ENCODE measurements at regions not wholly inside any gene's neighbourhood (a gene's known extent, or its start where the extent isn't known, plus 50 kb on each side); places are given as distances from the start of the nearest gene placed in this dataset.

DNA sequence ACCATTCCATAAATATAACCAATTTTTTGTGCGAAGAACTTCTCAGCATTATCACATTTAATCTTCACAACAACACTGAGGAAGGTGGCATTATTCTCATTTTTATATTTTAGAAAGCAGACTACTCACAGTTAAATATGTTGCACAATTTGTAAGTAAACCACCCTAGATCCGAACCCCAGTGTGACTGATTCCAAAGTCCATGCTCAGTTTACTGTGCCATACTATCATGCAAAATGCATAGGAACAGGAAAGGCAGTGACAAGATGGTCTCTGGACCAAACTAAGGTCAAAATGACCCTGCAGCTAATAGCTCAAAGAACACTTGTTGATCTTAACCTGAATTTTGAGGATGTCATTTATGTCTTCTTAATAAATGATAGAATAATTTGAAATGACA lies 185.4 kb downstream of the GXYLT1 start:
- Mint-ChIP-seq H3K27ac (ENCODE audit: unreplicated experiment) (no peak overlapping the region), H3K36me3 (ENCODE audit: unreplicated experiment) (peaks cover under 1% of the 10 kb centered on the region), H3K9me3 (ENCODE audit: unreplicated experiment) (no peaks in the 10 kb centered on the region), H3K4me3 (ENCODE audit: unreplicated experiment) (no peak overlapping the region), H3K27me3 (ENCODE audit: unreplicated experiment) (no peaks in the 10 kb centered on the region), H3K4me1 (ENCODE audit: low read depth, unreplicated experiment) (no peaks in the 10 kb centered on the region)
- DNase-seq, result no peak
- TF ChIP-seq, protein P1, sequence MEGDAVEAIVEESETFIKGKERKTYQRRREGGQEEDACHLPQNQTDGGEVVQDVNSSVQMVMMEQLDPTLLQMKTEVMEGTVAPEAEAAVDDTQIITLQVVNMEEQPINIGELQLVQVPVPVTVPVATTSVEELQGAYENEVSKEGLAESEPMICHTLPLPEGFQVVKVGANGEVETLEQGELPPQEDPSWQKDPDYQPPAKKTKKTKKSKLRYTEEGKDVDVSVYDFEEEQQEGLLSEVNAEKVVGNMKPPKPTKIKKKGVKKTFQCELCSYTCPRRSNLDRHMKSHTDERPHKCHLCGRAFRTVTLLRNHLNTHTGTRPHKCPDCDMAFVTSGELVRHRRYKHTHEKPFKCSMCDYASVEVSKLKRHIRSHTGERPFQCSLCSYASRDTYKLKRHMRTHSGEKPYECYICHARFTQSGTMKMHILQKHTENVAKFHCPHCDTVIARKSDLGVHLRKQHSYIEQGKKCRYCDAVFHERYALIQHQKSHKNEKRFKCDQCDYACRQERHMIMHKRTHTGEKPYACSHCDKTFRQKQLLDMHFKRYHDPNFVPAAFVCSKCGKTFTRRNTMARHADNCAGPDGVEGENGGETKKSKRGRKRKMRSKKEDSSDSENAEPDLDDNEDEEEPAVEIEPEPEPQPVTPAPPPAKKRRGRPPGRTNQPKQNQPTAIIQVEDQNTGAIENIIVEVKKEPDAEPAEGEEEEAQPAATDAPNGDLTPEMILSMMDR (IDR thresholded peaks at IDR 0.05; ENCODE audit: partially characterized antibody, unreplicated experiment), result no peak

DNA sequence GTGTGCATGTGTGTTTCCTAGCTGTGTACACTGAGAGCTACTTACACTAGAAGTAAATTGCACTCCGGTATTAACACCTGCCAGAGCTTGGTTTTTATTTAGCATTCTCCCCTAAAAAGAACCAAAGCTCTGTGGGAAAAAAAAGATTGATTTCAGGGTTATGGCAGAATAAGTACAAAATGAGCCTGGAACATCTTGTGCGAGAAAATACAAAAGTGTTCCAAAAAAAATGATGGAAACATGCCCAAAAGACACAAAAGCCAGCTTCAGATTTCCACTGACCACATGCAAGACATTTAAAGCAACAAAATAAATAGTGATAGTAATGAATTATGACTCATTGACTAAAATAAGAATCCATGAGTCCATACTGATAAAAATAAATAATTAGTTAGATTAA lies 188.3 kb downstream of the GXYLT1 start:
- H3K9me3 Mint-ChIP-seq (ENCODE audit: unreplicated experiment), result no peaks in the 10 kb centered on the region
- no peaks in the 10 kb centered on the region for H3K4me1 Mint-ChIP-seq (ENCODE audit: low read depth, unreplicated experiment)
- no peak overlapping the region for H3K27ac Mint-ChIP-seq (ENCODE audit: unreplicated experiment)
- no peaks in the 10 kb centered on the region for H3K27me3 Mint-ChIP-seq (ENCODE audit: unreplicated experiment)
- TF ChIP-seq, protein P1 (IDR thresholded peaks at IDR 0.05; ENCODE audit: partially characterized antibody, unreplicated experiment), result no peak
- H3K4me3 Mint-ChIP-seq (ENCODE audit: unreplicated experiment), result no peak overlapping the region
- no peak for DNase-seq
- peaks cover 5% of the 10 kb centered on the region for H3K36me3 Mint-ChIP-seq (ENCODE audit: unreplicated experiment)

DNA sequence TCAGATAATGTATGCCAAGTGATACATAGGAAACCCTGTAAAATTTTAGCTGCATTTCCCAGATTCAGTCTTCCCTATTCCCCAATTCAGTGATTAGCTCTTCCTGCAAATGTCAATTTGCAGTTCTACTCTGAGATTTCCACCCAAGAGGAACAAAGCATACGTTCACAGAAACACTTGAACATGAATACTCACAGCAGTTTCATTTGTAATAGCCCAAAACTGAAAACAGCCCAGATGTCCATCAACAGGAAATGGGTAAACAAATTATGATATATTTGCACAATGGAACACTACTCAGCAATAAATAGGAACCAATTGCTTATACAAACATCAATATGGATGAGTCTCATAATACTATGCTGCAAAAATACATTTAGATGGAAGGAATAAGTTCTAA lies 194.2 kb downstream of the GXYLT1 start:
- TF ChIP-seq, protein P1 (IDR thresholded peaks at IDR 0.05; ENCODE audit: partially characterized antibody, unreplicated experiment), result no peak
- Mint-ChIP-seq H3K36me3 (ENCODE audit: unreplicated experiment) (peaks cover 19% of the 10 kb centered on the region), H3K27me3 (ENCODE audit: unreplicated experiment) (no peaks in the 10 kb centered on the region)

DNA sequence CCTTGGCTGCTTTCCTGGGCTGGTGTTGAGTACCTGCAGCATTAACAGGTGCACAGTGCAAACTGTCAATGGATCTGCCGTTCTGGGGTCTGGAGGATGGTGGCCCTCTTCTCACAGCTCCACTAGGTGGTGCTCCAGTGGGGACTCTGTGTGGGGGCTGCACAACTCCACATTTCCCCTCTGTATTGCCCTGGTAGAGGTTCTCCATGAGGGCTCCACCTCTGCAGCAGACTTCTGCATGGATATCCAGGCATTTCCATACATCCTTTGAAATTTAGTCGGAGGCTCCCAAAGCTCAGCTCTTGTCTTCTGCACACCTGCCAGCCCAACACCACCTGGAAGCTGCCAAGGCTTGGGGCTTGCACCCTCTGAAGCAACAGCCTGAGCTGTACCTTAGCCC lies 198.6 kb downstream of the GXYLT1 start:
- Mint-ChIP-seq H3K4me3 (ENCODE audit: unreplicated experiment) (no peak overlapping the region), H3K4me1 (ENCODE audit: low read depth, unreplicated experiment) (no peaks in the 10 kb centered on the region), H3K27me3 (ENCODE audit: unreplicated experiment) (no peaks in the 10 kb centered on the region), H3K9me3 (ENCODE audit: unreplicated experiment) (no peaks in the 10 kb centered on the region), H3K27ac (ENCODE audit: unreplicated experiment) (no peak overlapping the region), H3K36me3 (ENCODE audit: unreplicated experiment) (peaks cover 21% of the 10 kb centered on the region)
- DNase-seq, result no peak
- TF ChIP-seq, protein P1 (IDR thresholded peaks at IDR 0.05; ENCODE audit: partially characterized antibody, unreplicated experiment), result no peak

More for the DNA sequence above, 194.2 kb downstream of the GXYLT1 start:
- DNase-seq, result no peak
- Mint-ChIP-seq H3K9me3 (ENCODE audit: unreplicated experiment) (no peaks in the 10 kb centered on the region), H3K27ac (ENCODE audit: unreplicated experiment) (no peak overlapping the region), H3K4me1 (ENCODE audit: low read depth, unreplicated experiment) (no peaks in the 10 kb centered on the region), H3K4me3 (ENCODE audit: unreplicated experiment) (no peak overlapping the region)

DNA sequence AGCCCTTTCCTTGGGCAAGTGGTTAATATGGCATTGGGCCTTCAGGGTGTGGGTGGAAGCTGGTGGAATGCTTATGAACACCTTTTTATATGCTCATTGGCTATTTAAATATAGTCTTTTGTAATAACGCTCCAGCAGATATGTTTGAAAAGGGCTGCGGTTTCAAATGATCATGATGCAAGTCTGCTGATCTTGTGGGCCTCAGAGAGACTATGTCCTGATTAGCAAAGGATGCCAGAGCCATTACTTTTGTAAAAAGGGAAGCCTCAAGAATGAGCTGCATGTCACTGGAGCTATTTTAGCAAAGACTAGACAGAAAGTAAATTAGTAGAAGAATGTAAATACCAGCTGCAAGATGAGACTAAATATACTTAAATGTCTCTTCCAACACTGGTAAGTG lies 200.5 kb downstream of the GXYLT1 start:
- no peaks in the 10 kb centered on the region for H3K27me3 Mint-ChIP-seq (ENCODE audit: unreplicated experiment)

More for the DNA sequence above, 200.5 kb downstream of the GXYLT1 start:
- Mint-ChIP-seq H3K4me3 (ENCODE audit: unreplicated experiment) (no peak overlapping the region), H3K27ac (ENCODE audit: unreplicated experiment) (no peak overlapping the region), H3K9me3 (ENCODE audit: unreplicated experiment) (peaks cover 1% of the 10 kb centered on the region), H3K36me3 (ENCODE audit: unreplicated experiment) (peaks cover 21% of the 10 kb centered on the region), H3K4me1 (ENCODE audit: low read depth, unreplicated experiment) (no peaks in the 10 kb centered on the region)
- no peak for DNase-seq
- TF ChIP-seq, protein P1 (IDR thresholded peaks at IDR 0.05; ENCODE audit: partially characterized antibody, unreplicated experiment), result no peak

Measured in glutamatergic neuron (in vitro differentiated cells).